ENCODE measurements at regions not wholly inside any gene's neighbourhood (a gene's known extent, or its start where the extent isn't known, plus 50 kb on each side); places are given as distances from the start of the nearest gene placed in this dataset.

- DNase-seq (ENCODE audit: low read depth in 3 of 3, low spot score in 2 of 3), result no peak
Observed at GRCh38 chr9:75830303-75830702, 60.2 kb upstream of the PCSK5 start.

- DNase-seq (ENCODE audit: low read depth in 3 of 3, low spot score in 2 of 3), result no peak
Observed at GRCh38 chr9:75833778-75834177, 56.7 kb upstream of the PCSK5 start.

GRCh38 chr9:75834878-75835277 is 55.6 kb upstream of the PCSK5 start:
- DNase-seq (ENCODE audit: low read depth in 3 of 3, low spot score in 2 of 3), result no peak

All from right renal cortex interstitium (tissue), 3 donors.